ENCODE measurements at regions not wholly inside any gene's neighbourhood (a gene's known extent, or its start where the extent isn't known, plus 50 kb on each side); places are given as distances from the start of the nearest gene placed in this dataset.

GRCh38 chr7:22005151-22005550, 59.5 kb upstream of the CDCA7L start:
- DNase-seq (ENCODE audit: low read depth) = no peak

- no peak for DNase-seq (ENCODE audit: low read depth)
These were observed 57.0 kb upstream of the CDCA7L start for GRCh38 chr7:22002726-22003125.

GRCh38 chr7:22001345-22002004, 55.8 kb upstream of the CDCA7L start:
- DNase-seq (ENCODE audit: low read depth) = peak; percentile 43

GRCh38 chr7:21999896-22000295, 54.2 kb upstream of the CDCA7L start:
- no peak for DNase-seq (ENCODE audit: low read depth)

GRCh38 chr7:21996641-21997040, 50.9 kb upstream of the CDCA7L start:
- no peak for DNase-seq (ENCODE audit: low read depth)
